ENCODE measurements at regions not wholly inside any gene's neighbourhood (a gene's known extent, or its start where the extent isn't known, plus 50 kb on each side); places are given as distances from the start of the nearest gene placed in this dataset.

DNA sequence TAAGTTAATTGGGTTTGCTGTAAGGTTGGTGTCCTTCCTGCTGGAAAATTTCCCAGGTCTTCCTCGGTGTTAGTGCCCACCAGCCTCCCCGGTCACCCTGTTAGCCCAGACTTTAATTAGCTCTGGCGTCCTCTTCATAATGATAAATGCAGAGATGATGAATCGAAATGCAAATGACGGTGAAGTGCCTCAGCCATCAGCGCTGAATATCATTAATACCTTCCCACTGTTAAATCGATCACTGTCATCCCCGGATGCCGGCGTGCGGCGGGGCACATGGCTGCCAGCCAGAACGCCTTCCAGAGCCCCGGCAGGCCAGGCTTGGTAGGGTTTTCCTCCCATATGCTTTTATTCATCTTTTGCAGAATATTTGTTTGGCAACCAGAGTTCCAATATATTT lies 204.5 kb downstream of the IRX2 start:
- TF ChIP-seq CTCF (IDR thresholded peaks at IDR 0.05; ENCODE audit: control extremely low read depth in 1 of 3, insufficient read depth in 1 of 3, low read depth in 1 of 3, low read length in 3 of 3) = no peak
- TF ChIP-seq POLR2AphosphoS5 (IDR thresholded peaks at IDR 0.05; ENCODE audit: low read depth, low read length) = no peak
- TF ChIP-seq CREB1 (IDR thresholded peaks at IDR 0.05) = no peak
- no peak for TF ChIP-seq PHF8 (conservative IDR thresholded peaks at IDR 0.05; ENCODE audit: low read depth, low read length)
- TF ChIP-seq POLR2A (IDR thresholded peaks at IDR 0.05; ENCODE audit: control extremely low read depth in 1 of 2, low read depth in 2 of 2, low read length in 2 of 2) = no peak
- TF ChIP-seq SIN3A (conservative IDR thresholded peaks at IDR 0.05 in 1 of 2, IDR thresholded peaks at IDR 0.05 in 1 of 2; ENCODE audit: low read depth in 1 of 2, low read length in 2 of 2) = no peak
- no peak for TF ChIP-seq EGR1 (IDR thresholded peaks at IDR 0.05; ENCODE audit: borderline replicate concordance, low read depth, low read length)

Measured in H1 (cell line).